HepG2 (cell line): ENCODE measurements at regions not wholly inside any gene's neighbourhood (a gene's known extent, or its start where the extent isn't known, plus 50 kb on each side); places are given as distances from the start of the nearest gene placed in this dataset.

Experiments used
- BORCS8-MEF2B ChIP-seq: sonication (generic); formaldehyde crosslinking; IDR thresholded peaks from 2 replicates; pipeline ENCODE4 v1.8.0; 2022; ENCODE audit warnings: mild to moderate bottlenecking, missing genetic modification reagents
- KDM2A ChIP-seq: sonication (generic); formaldehyde crosslinking; IDR thresholded peaks from 2 replicates; pipeline ENCODE4 v1.4.0; 2020; ENCODE audit warnings: low read depth, missing genetic modification reagents, borderline replicate concordance
- MBD4 ChIP-seq: IDR thresholded peaks from 2 replicates; pipeline ENCODE4 v1.6.1; 2012; ENCODE audit warnings: low read length, inconsistent platforms, borderline replicate concordance
- NBN ChIP-seq: fragments of 450-650 bp; conservative IDR thresholded peaks from 2 replicates; pipeline ENCODE4 v1.6.1; 2017
- NCOA1 ChIP-seq: sonication (generic); formaldehyde crosslinking; IDR thresholded peaks from 2 replicates; pipeline ENCODE4 v1.9.0; 2021; ENCODE audit warnings: missing genetic modification reagents
- PAX8 ChIP-seq: sonication (generic); formaldehyde crosslinking; IDR thresholded peaks from 2 replicates; pipeline ENCODE4 v1.8.0; 2022; ENCODE audit warnings: mild to moderate bottlenecking, missing genetic modification reagents, borderline replicate concordance
- RBFOX2 ChIP-seq: fragments of 200-400 bp; formaldehyde crosslinking; IDR thresholded peaks from 2 replicates; pipeline ENCODE4 v1.6.1; 2017; ENCODE audit warnings: low read depth, mild to moderate bottlenecking, low read length
- RFX3 ChIP-seq: IDR thresholded peaks from 2 replicates; pipeline ENCODE4 v1.6.1; 2016; ENCODE audit warnings: missing biosample characterization, missing genetic modification reagents
- SUZ12 ChIP-seq: fragments of 150-350 bp; IDR thresholded peaks from 2 replicates; pipeline ENCODE4 v1.6.1; 2014; ENCODE audit warnings: low read depth, low read length
- ZBTB7B ChIP-seq: sonication (generic); formaldehyde crosslinking; IDR thresholded peaks from 2 replicates; pipeline ENCODE4 v1.4.0; 2020; ENCODE audit warnings: missing genetic modification reagents
- ZNF484 ChIP-seq: sonication (generic); formaldehyde crosslinking; IDR thresholded peaks from 2 replicates; pipeline ENCODE4 v1.5.1; 2020; ENCODE audit warnings: mild to moderate bottlenecking, low read depth, missing genetic modification reagents, borderline replicate concordance
- ZNF83 ChIP-seq: sonication (generic); formaldehyde crosslinking; IDR thresholded peaks from 2 replicates; pipeline ENCODE4 v1.4.0; 2020; ENCODE audit warnings: missing genetic modification reagents, mild to moderate bottlenecking, borderline replicate concordance
- TF ChIP-seq, protein P1 (sequence below): fragments of 450-650 bp; IDR thresholded peaks from 2 replicates; pipeline ENCODE4 v1.6.1; 2017
- TF ChIP-seq, protein P2 (sequence below): sonication (generic); formaldehyde crosslinking; IDR thresholded peaks from 2 replicates; pipeline ENCODE4 v1.4.0; 2020; ENCODE audit warnings: mild to moderate bottlenecking, missing genetic modification reagents
- TF ChIP-seq, protein P3 (sequence below): IDR thresholded peaks from 2 replicates; pipeline ENCODE4 v1.6.1; 2012; ENCODE audit warnings: low read depth, low read length, improper control_type of control experiment
- TF ChIP-seq, protein P4 (sequence below): sonication (generic); formaldehyde crosslinking; IDR thresholded peaks from 2 replicates; pipeline ENCODE4 v1.4.0; 2020; ENCODE audit warnings: mild to moderate bottlenecking, missing genetic modification reagents
- TF ChIP-seq, protein P5 (sequence below): IDR thresholded peaks from 2 replicates; pipeline ENCODE4 v1.6.1; 2016

DNA sequence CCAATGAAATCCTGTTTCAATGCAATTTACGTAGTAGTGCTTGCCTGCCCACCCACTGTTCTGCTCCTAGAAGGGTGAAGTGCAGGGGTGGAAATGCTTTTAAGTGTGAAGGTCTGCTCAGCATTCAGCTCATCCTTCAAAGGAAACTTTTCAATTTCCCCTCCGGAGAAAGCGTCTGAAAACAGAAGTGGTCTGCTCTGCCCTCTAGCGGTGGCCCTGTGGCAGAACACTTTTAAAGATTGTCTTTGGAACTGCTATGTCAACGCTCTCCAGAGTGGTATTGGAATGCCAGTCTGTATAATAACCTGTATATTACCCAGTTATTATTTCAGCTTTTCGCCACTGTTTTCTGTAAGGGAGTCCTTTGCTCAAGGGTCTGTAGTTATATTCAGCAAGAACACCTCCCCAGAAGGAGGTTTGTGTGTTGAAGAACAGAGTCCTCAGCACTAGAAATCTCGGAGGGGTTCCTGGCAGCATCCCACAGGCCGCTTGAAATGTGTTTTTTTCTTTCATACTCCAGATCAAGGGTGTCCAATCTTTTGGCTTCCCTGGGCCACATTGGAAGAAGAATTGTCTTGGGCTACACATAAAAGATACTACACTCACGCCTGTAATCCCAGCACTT is 63.1 kb upstream of the KLHL31 start (continued):
- TF ChIP-seq, protein P1, sequence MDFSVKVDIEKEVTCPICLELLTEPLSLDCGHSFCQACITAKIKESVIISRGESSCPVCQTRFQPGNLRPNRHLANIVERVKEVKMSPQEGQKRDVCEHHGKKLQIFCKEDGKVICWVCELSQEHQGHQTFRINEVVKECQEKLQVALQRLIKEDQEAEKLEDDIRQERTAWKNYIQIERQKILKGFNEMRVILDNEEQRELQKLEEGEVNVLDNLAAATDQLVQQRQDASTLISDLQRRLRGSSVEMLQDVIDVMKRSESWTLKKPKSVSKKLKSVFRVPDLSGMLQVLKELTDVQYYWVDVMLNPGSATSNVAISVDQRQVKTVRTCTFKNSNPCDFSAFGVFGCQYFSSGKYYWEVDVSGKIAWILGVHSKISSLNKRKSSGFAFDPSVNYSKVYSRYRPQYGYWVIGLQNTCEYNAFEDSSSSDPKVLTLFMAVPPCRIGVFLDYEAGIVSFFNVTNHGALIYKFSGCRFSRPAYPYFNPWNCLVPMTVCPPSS = no peak
- TF ChIP-seq ZNF484 (CRISPR knock-in tag) (no peak), MBD4 (no peak), ZBTB7B (CRISPR knock-in tag) (peak; percentile 53; the same call in 1 of the 2 replicates), SUZ12 (no peak), NCOA1 (CRISPR knock-in tag) (no peak), ZNF83 (CRISPR knock-in tag) (no peak), NBN (no peak), KDM2A (CRISPR knock-in tag) (0 out of 2 replicates have a peak, but pooled peaks have one; percentile 52), RBFOX2 (no peak), RFX3 (no peak), PAX8 (CRISPR knock-in tag) (no peak), BORCS8-MEF2B (CRISPR knock-in tag) (no peak)
- TF ChIP-seq, protein P2, sequence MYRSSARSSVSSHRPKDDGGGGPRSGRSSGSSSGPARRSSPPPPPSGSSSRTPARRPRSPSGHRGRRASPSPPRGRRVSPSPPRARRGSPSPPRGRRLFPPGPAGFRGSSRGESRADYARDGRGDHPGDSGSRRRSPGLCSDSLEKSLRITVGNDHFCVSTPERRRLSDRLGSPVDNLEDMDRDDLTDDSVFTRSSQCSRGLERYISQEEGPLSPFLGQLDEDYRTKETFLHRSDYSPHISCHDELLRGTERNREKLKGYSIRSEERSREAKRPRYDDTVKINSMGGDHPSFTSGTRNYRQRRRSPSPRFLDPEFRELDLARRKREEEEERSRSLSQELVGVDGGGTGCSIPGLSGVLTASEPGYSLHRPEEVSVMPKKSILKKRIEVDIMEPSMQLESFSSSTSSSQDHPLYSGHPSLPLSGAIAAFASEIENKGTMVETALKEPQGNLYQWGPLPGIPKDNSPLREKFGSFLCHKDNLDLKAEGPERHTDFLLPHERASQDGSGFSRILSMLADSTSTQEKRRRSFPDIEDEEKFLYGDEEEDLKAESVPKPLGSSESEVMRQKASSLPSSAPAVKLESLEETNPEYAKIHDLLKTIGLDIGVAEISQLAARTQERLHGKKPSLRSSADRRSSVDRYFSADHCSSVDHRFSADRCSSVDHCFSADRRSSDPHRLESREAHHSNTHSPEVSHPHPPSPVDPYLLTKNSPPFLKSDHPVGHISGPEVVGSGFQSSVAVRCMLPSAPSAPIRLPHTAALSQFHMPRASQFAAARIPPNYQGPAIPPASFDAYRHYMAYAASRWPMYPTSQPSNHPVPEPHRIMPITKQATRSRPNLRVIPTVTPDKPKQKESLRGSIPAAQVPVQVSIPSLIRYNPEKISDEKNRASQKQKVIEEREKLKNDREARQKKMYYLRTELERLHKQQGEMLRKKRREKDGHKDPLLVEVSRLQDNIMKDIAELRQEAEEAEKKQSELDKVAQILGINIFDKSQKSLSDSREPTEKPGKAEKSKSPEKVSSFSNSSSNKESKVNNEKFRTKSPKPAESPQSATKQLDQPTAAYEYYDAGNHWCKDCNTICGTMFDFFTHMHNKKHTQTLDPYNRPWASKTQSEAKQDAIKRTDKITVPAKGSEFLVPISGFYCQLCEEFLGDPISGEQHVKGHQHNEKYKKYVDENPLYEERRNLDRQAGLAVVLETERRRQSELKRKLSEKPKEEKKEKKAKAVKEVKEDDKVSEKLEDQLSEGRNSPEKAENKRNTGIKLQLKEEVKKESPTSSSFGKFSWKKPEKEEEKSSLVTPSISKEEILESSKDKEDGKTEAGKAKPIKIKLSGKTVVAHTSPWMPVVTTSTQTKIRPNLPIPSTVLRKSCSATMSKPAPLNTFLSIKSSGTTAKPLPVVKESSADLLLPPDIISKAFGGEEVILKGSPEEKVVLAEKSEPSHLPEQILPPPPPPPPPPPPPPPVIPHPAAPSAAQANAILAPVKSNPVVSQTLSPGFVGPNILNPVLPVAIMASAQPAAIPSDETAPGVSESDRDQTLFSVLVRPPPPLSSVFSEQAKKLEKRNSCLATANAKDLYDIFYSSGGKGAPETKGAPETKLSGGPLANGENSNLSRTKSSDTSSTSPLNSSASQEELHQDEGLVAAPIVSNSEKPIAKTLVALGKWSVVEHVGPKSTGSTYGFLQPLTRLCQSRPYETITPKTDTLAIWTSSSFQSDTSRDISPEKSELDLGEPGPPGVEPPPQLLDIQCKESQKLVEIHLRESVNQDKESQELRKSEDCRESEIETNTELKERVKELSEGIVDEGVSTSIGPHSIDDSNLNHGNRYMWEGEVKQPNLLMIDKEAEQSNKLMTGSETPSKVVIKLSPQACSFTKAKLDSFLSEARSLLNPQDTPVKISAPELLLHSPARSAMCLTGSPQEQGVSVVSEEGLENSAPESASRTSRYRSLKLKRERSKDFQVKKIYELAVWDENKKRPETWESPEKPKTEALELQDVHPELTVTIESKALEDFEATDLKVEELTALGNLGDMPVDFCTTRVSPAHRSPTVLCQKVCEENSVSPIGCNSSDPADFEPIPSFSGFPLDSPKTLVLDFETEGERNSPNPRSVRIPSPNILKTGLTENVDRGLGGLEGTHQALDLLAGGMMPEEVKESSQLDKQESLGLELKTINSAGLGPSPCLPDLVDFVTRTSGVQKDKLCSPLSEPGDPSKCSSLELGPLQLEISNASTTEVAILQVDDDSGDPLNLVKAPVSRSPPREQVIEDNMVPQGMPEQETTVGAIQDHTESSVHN (CRISPR knock-in tag) = no peak
- TF ChIP-seq, protein P3, sequence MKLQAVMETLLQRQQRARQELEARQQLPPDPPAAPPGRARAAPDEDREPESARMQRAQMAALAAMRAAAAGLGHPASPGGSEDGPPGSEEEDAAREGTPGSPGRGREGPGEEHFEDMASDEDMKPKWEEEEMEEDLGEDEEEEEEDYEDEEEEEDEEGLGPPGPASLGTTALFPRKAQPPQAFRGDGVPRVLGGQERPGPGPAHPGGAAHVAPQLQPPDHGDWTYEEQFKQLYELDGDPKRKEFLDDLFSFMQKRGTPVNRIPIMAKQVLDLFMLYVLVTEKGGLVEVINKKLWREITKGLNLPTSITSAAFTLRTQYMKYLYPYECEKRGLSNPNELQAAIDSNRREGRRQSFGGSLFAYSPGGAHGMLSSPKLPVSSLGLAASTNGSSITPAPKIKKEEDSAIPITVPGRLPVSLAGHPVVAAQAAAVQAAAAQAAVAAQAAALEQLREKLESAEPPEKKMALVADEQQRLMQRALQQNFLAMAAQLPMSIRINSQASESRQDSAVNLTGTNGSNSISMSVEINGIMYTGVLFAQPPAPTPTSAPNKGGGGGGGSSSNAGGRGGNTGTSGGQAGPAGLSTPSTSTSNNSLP = no peak
- TF ChIP-seq, protein P4, sequence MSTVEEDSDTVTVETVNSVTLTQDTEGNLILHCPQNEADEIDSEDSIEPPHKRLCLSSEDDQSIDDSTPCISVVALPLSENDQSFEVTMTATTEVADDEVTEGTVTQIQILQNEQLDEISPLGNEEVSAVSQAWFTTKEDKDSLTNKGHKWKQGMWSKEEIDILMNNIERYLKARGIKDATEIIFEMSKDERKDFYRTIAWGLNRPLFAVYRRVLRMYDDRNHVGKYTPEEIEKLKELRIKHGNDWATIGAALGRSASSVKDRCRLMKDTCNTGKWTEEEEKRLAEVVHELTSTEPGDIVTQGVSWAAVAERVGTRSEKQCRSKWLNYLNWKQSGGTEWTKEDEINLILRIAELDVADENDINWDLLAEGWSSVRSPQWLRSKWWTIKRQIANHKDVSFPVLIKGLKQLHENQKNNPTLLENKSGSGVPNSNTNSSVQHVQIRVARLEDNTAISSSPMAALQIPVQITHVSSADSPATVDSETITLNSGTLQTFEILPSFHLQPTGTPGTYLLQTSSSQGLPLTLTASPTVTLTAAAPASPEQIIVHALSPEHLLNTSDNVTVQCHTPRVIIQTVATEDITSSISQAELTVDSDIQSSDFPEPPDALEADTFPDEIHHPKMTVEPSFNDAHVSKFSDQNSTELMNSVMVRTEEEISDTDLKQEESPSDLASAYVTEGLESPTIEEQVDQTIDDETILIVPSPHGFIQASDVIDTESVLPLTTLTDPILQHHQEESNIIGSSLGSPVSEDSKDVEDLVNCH (CRISPR knock-in tag) = no peak
- TF ChIP-seq, protein P5, sequence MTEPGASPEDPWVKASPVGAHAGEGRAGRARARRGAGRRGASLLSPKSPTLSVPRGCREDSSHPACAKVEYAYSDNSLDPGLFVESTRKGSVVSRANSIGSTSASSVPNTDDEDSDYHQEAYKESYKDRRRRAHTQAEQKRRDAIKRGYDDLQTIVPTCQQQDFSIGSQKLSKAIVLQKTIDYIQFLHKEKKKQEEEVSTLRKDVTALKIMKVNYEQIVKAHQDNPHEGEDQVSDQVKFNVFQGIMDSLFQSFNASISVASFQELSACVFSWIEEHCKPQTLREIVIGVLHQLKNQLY (CRISPR knock-in tag) = no peak
